22Rv1 (cell line): ENCODE measurements at regions not wholly inside any gene's neighbourhood (a gene's known extent, or its start where the extent isn't known, plus 50 kb on each side); places are given as distances from the start of the nearest gene placed in this dataset.

Source experiments
- H3K27ac ChIP-seq: fragments of 450-650 bp; 2 replicates; pipeline ENCODE4 v1.5.1; 2017
- CTCF ChIP-seq: fragments of 450-650 bp; IDR thresholded peaks from 2 replicates; pipeline ENCODE4 v1.5.1; 2017; ENCODE audit warnings: mild to moderate bottlenecking
- ZFX ChIP-seq: fragments of 450-650 bp; IDR thresholded peaks from 2 replicates; pipeline ENCODE4 v1.6.1; 2017; ENCODE audit warnings: antibody characterized with exemption, borderline replicate concordance

- TF ChIP-seq ZFX = no peak
- no peak for TF ChIP-seq CTCF
- H3K27ac ChIP-seq = no peak overlapping the region
These were observed 711.4 kb downstream of the MATN1 start for GRCh38 chr1:30011970-30012369.

- no peak overlapping the region for H3K27ac ChIP-seq
- TF ChIP-seq ZFX (no peak), CTCF (no peak)
These were observed 712.8 kb downstream of the MATN1 start for GRCh38 chr1:30010506-30011106.

- H3K27ac ChIP-seq = no peak overlapping the region
- TF ChIP-seq CTCF (no peak), ZFX (no peak)
These were observed 713.7 kb downstream of the MATN1 start for GRCh38 chr1:30009720-30010119.

GRCh38 chr1:30008998-30009657 lies 714.3 kb downstream of the MATN1 start:
- no peak overlapping the region for H3K27ac ChIP-seq
- TF ChIP-seq CTCF (no peak), ZFX (no peak)

- no peak overlapping the region for H3K27ac ChIP-seq
- TF ChIP-seq CTCF (no peak), ZFX (no peak)
These were observed 714.9 kb downstream of the MATN1 start for GRCh38 chr1:30008372-30008997.

GRCh38 chr1:30005972-30006619 lies 717.3 kb downstream of the MATN1 start:
- TF ChIP-seq ZFX (no peak), CTCF (no peak)
- no peak overlapping the region for H3K27ac ChIP-seq

GRCh38 chr1:30001732-30002039 lies 721.7 kb downstream of the MATN1 start:
- no peak overlapping the region for H3K27ac ChIP-seq
- TF ChIP-seq ZFX (no peak), CTCF (no peak)
